ENCODE measurements at regions not wholly inside any gene's neighbourhood (a gene's known extent, or its start where the extent isn't known, plus 50 kb on each side); places are given as distances from the start of the nearest gene placed in this dataset.

DNA sequence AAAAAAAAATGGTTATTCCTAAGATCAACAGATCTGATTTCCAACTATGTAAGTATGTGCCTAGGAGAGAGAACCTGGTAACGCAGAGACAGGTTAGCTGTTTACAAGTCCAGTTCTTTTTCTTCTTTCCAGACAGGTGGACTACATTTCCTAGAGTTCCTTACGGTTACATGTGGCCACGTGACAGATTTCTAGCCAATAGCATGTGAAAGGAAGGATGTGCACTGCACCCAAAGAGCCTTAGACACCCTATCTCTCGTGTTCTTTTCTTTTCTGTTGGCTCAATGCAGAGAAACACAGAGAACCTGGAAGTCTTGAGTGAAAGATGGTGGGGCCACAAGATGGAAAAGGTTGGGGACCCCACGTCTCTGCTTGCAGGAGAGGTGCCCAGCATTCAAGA lies 375.9 kb downstream of the TNS1 start:
- no peak for TF ChIP-seq CTCF (IDR thresholded peaks at IDR 0.05)
- TF ChIP-seq POLR2A (IDR thresholded peaks at IDR 0.05) = no peak

Measured in body of pancreas (tissue), 4 donors.